ENCODE measurements at regions not wholly inside any gene's neighbourhood (a gene's known extent, or its start where the extent isn't known, plus 50 kb on each side); places are given as distances from the start of the nearest gene placed in this dataset.

- WGBS, 2 donors = 79 to 85% methylated on average over 5 of the region's 5 CpGs
- Histone ChIP-seq H3K27me3 (no peaks in the 10 kb centered on the region), H3K9me3 (peaks cover 0 to 9% (median 0%) of the 10 kb centered on the region in 4 donors), H3K36me3 (no peaks in the 10 kb centered on the region), H3K4me1 (no peaks in the 10 kb centered on the region), H3K27ac (no peak overlapping the region), H3K4me3 (no peak overlapping the region)
- no peak for DNase-seq (ENCODE audit: low spot score in 2 of 2)
- TF ChIP-seq EP300 (IDR thresholded peaks at IDR 0.05) (no peak), POLR2A (IDR thresholded peaks at IDR 0.05) (no peak), CTCF (IDR thresholded peaks at IDR 0.05) (no peak)
Observed at GRCh38 chr20:7378864-7379605, 561.2 kb downstream of the HAO1 start.

- Histone ChIP-seq H3K27me3 (no peaks in the 10 kb centered on the region), H3K27ac (no peak overlapping the region), H3K4me3 (no peak overlapping the region), H3K9me3 (peaks cover 0 to 9% (median 0%) of the 10 kb centered on the region in 4 donors), H3K4me1 (no peaks in the 10 kb centered on the region), H3K36me3 (no peaks in the 10 kb centered on the region)
- TF ChIP-seq EP300 (IDR thresholded peaks at IDR 0.05) = no peak
- TF ChIP-seq POLR2A (IDR thresholded peaks at IDR 0.05) = no peak
- no peak for TF ChIP-seq CTCF (IDR thresholded peaks at IDR 0.05)
- no peak for DNase-seq (ENCODE audit: low spot score in 2 of 2)
- WGBS, 2 donors = 57 to 76% methylated on average over 8 of the region's 8 CpGs
Observed at GRCh38 chr20:7379621-7380220, 560.5 kb downstream of the HAO1 start.

- DNase-seq (ENCODE audit: low spot score in 2 of 2) = no peak
- H3K9me3 ChIP-seq = no peaks in the 10 kb centered on the region
- TF ChIP-seq POLR2A (IDR thresholded peaks at IDR 0.05) (no peak), CTCF (IDR thresholded peaks at IDR 0.05) (no peak), EP300 (IDR thresholded peaks at IDR 0.05) (no peak)
- H3K4me3 ChIP-seq = no peak overlapping the region
- H3K27me3 ChIP-seq = no peaks in the 10 kb centered on the region
- no peak overlapping the region for H3K27ac ChIP-seq
- no peaks in the 10 kb centered on the region for H3K36me3 ChIP-seq
- no peaks in the 10 kb centered on the region for H3K4me1 ChIP-seq
Observed at GRCh38 chr20:7383216-7383615, 557.0 kb downstream of the HAO1 start.

- H3K27ac ChIP-seq = no peak overlapping the region
Observed at GRCh38 chr20:7387638-7388193, 552.5 kb downstream of the HAO1 start.

More at GRCh38 chr20:7387638-7388193, 552.5 kb downstream of the HAO1 start:
- TF ChIP-seq EP300 (IDR thresholded peaks at IDR 0.05) (no peak), POLR2A (IDR thresholded peaks at IDR 0.05) (no peak), CTCF (IDR thresholded peaks at IDR 0.05) (no peak)
- H3K9me3 ChIP-seq = no peaks in the 10 kb centered on the region
- no peak overlapping the region for H3K4me3 ChIP-seq
- no peak for DNase-seq (ENCODE audit: low spot score in 2 of 2)
- H3K27me3 ChIP-seq = no peaks in the 10 kb centered on the region
- H3K36me3 ChIP-seq = no peaks in the 10 kb centered on the region
- H3K4me1 ChIP-seq = no peaks in the 10 kb centered on the region
- 82 to 85% methylated on average over 3 of the region's 3 CpGs for WGBS, 2 donors

All from tibial nerve (tissue), 4 donors.